Caki2 (cell line): ENCODE measurements at regions not wholly inside any gene's neighbourhood (a gene's known extent, or its start where the extent isn't known, plus 50 kb on each side); places are given as distances from the start of the nearest gene placed in this dataset.
A peak's percentile ranks its signal among the peaks of the same experiment; 100 is the strongest.

ENCODE experiments used
- DNase-seq: peaks from one replicate; pipeline ENCODE4 v3.0.0-alpha.2; 2015; ENCODE audit warnings: low read depth
- in situ Hi-C: cut with HindIII; loops from 2 replicates; pipeline ENCODE4 v1.10.0; 2016; ENCODE audit warnings: low sequenced_read_pairs, low pct_unique_long_range_greater_than_20kb, mixed read lengths

DNA sequence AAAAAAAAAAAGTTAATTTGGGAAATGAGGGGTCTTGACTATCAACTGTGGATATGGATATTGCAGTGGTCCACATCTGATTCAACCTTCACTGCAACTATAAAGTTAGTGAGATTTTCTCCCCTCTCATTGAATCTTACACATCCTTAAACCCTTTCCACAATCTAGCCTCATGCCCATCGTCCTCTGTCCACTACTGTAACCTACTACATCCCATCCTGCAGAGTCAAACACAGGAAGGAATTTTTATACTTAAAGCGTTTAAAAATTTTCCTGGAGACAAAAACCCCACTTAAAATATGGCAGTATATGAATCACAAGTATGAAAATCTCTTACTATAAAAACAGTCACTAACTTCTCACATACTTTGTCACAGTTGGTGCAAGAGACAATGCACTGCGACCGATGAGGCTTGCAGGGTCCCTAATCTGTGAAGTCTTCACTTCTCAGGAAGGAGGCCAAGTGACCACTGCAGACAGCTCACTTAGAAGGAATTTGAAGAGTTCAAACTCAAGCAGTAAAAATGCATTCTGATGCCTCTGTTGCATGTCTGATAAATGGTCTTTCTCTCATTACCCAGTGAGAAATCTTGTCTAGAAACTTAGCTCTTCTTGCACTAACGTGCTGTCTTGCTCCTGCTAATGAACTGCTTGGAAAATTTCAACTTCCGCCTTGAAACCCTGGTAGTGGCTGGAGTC, 50.3 kb upstream of the ST8SIA6 start:
- in situ Hi-C loops: no loop called here
- DNase-seq: peak; percentile 48
